K562 (cell line): ENCODE measurements at regions not wholly inside any gene's neighbourhood (a gene's known extent, or its start where the extent isn't known, plus 50 kb on each side); places are given as distances from the start of the nearest gene placed in this dataset.

Source experiments
- FOXK2 ChIP-seq, 2 experiments: fragments of 450-650 bp; IDR thresholded peaks in 1 of 2; conservative IDR thresholded peaks in 1 of 2; 2 replicates each; pipeline ENCODE4 v1.6.1; 2016; ENCODE audit warnings: low read depth in 2 of 2, mild to moderate bottlenecking in 1 of 2
- KDM4B ChIP-seq, 2 experiments: fragments of 450-650 bp in 1 of 2; sonication (generic) in 1 of 2; IDR thresholded peaks; 2 replicates each; pipeline ENCODE4 v1.6.1; 2016 to 2017; ENCODE audit warnings: borderline replicate concordance in 2 of 2, antibody characterized with exemption in 1 of 2, low read depth in 1 of 2, mild to moderate bottlenecking in 1 of 2
- SIN3B ChIP-seq: fragments of 450-650 bp; IDR thresholded peaks from 2 replicates; pipeline ENCODE4 v1.6.1; 2017; ENCODE audit warnings: low read depth, mild to moderate bottlenecking, moderate library complexity
- SIX5 ChIP-seq, 2 experiments: IDR thresholded peaks; 2 replicates each; pipeline ENCODE4 v1.6.1; 2011; ENCODE audit warnings: low read length in 2 of 2, borderline replicate concordance in 1 of 2, low read depth in 1 of 2, mild to moderate bottlenecking in 1 of 2, moderate library complexity in 1 of 2; ENCODE audit not compliant: insufficient read depth in 1 of 2
- SMARCB1 ChIP-seq: IDR thresholded peaks from 2 replicates; pipeline ENCODE4 v1.6.1; 2011; ENCODE audit warnings: improper control_type of control experiment, low read depth; ENCODE audit not compliant: insufficient read length
- WHSC1 ChIP-seq: IDR thresholded peaks from one replicate; pipeline ENCODE4 v1.6.1; 2012; ENCODE audit warnings: low read length, control low read depth, inconsistent platforms
- ZNF253 ChIP-seq: fragments of 250-450 bp; sonication (Bioruptor Pico); conservative IDR thresholded peaks from 2 replicates; pipeline ENCODE4 v1.6.1; 2021; ENCODE audit warnings: mild to moderate bottlenecking
- TF ChIP-seq, protein P1 (sequence below): sonication (generic); formaldehyde crosslinking; IDR thresholded peaks from 2 replicates; pipeline ENCODE4 v1.8.1; 2023; ENCODE audit warnings: mild to moderate bottlenecking, missing genetic modification reagents, moderate library complexity
- TF ChIP-seq, protein P2 (sequence below), 2 experiments: IDR thresholded peaks; 2 replicates each; pipeline ENCODE4 v1.6.1; 2011; ENCODE audit warnings: borderline replicate concordance in 1 of 2, control low read depth in 1 of 2, low read depth in 1 of 2, low read length in 1 of 2, mild to moderate bottlenecking in 1 of 2, mixed read lengths in 1 of 2, moderate library complexity in 1 of 2; ENCODE audit not compliant: insufficient read depth in 1 of 2, insufficient read length in 1 of 2, poor library complexity in 1 of 2, severe bottlenecking in 1 of 2; ENCODE audit errors: extremely low read depth in 1 of 2
- TF ChIP-seq, protein P3 (sequence below): fragments of 200-800 bp; sonication (Bioruptor generic); IDR thresholded peaks from 2 replicates; pipeline ENCODE4 v1.6.1; 2016; ENCODE audit warnings: missing genetic modification characterization, missing compliant biosample characterization

DNA sequence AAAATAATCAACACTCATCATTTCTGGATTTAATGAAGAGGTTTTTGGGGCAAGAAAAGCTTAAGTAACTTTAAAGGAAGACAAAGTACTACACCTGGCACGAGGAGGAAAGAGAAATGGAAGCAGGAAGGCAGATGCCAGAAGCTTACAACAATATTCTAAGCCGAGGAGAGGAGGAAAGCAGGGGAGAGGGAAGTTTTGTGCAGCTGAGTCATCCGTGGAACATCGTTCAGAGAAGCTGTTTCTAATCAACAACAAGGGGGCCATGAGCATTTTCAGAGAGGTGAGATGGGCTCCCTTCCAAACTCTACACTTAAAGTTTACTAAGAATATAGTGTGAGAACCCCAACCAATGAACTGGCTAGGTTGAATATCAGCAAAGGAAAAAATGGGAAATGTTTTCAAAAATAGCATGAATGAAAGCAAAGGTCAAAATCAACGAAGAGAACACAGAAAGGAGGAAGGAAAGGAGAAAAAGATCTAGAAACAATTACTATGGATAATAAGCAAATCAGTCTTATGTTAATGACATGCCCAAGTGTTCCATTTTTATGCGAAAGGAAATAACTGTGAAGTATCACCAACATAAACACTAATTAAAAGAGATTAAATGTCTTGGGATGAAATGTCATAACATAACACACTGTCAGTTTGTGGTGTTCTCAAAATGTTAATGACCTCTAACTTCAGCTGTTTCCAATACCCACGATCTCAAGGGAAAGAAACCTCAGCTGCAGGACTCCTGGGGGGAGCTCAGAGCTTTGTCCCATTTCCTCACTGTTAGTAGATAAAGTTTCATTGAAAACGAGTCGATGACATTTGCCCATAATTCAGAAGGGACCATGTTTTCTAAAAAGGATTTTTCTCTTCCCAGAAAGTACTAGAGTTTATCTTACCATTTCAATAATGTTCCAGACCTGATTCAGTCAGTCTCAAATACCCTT lies 203.4 kb upstream of the STXBP5 start (continued):
- TF ChIP-seq SIX5 (IDR thresholded peaks at IDR 0.05; ENCODE audit: borderline replicate concordance in 1 of 2, insufficient read depth in 1 of 2, low read depth in 1 of 2, low read length in 2 of 2) = no peak
- TF ChIP-seq, protein P1, sequence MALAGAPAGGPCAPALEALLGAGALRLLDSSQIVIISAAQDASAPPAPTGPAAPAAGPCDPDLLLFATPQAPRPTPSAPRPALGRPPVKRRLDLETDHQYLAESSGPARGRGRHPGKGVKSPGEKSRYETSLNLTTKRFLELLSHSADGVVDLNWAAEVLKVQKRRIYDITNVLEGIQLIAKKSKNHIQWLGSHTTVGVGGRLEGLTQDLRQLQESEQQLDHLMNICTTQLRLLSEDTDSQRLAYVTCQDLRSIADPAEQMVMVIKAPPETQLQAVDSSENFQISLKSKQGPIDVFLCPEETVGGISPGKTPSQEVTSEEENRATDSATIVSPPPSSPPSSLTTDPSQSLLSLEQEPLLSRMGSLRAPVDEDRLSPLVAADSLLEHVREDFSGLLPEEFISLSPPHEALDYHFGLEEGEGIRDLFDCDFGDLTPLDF (CRISPR knock-in tag) = no peak
- no peak for TF ChIP-seq KDM4B (IDR thresholded peaks at IDR 0.05; ENCODE audit: borderline replicate concordance in 2 of 2, low read depth in 1 of 2)
- no peak for TF ChIP-seq WHSC1
- no peak for TF ChIP-seq ZNF253 (CRISPR knock-in tag)
- TF ChIP-seq, protein P2, sequence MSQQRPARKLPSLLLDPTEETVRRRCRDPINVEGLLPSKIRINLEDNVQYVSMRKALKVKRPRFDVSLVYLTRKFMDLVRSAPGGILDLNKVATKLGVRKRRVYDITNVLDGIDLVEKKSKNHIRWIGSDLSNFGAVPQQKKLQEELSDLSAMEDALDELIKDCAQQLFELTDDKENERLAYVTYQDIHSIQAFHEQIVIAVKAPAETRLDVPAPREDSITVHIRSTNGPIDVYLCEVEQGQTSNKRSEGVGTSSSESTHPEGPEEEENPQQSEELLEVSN (IDR thresholded peaks at IDR 0.05; ENCODE audit: borderline replicate concordance in 1 of 2, extremely low read depth in 1 of 2, insufficient read depth in 1 of 2, insufficient read length in 1 of 2, low read depth in 1 of 2, low read length in 1 of 2, poor library complexity in 1 of 2, severe bottlenecking in 1 of 2) = peak in 1 of 2 experiments; percentile 16
- TF ChIP-seq SMARCB1 = peak; percentile 48
- TF ChIP-seq FOXK2 (conservative IDR thresholded peaks at IDR 0.05 in 1 of 2, IDR thresholded peaks at IDR 0.05 in 1 of 2; ENCODE audit: low read depth in 2 of 2) = peak; percentile 63 to 74; a peak in 2 of 4 replicates
- TF ChIP-seq, protein P3, sequence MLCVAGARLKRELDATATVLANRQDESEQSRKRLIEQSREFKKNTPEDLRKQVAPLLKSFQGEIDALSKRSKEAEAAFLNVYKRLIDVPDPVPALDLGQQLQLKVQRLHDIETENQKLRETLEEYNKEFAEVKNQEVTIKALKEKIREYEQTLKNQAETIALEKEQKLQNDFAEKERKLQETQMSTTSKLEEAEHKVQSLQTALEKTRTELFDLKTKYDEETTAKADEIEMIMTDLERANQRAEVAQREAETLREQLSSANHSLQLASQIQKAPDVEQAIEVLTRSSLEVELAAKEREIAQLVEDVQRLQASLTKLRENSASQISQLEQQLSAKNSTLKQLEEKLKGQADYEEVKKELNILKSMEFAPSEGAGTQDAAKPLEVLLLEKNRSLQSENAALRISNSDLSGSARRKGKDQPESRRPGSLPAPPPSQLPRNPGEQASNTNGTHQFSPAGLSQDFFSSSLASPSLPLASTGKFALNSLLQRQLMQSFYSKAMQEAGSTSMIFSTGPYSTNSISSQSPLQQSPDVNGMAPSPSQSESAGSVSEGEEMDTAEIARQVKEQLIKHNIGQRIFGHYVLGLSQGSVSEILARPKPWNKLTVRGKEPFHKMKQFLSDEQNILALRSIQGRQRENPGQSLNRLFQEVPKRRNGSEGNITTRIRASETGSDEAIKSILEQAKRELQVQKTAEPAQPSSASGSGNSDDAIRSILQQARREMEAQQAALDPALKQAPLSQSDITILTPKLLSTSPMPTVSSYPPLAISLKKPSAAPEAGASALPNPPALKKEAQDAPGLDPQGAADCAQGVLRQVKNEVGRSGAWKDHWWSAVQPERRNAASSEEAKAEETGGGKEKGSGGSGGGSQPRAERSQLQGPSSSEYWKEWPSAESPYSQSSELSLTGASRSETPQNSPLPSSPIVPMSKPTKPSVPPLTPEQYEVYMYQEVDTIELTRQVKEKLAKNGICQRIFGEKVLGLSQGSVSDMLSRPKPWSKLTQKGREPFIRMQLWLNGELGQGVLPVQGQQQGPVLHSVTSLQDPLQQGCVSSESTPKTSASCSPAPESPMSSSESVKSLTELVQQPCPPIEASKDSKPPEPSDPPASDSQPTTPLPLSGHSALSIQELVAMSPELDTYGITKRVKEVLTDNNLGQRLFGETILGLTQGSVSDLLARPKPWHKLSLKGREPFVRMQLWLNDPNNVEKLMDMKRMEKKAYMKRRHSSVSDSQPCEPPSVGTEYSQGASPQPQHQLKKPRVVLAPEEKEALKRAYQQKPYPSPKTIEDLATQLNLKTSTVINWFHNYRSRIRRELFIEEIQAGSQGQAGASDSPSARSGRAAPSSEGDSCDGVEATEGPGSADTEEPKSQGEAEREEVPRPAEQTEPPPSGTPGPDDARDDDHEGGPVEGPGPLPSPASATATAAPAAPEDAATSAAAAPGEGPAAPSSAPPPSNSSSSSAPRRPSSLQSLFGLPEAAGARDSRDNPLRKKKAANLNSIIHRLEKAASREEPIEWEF (CRISPR knock-in tag) = 0 out of 2 replicates have a peak, but pooled peaks have one; percentile 47
- no peak for TF ChIP-seq SIN3B
